GM18517 (cell line): ENCODE measurements at regions not wholly inside any gene's neighbourhood (a gene's known extent, or its start where the extent isn't known, plus 50 kb on each side); places are given as distances from the start of the nearest gene placed in this dataset.
"Not testable (repeated sequence)": the region's sequence is repeated elsewhere in the genome, so short reads cannot be mapped to it uniquely, and the experiment has no call there.

Experiments used
- ATAC-seq: cut with Tn5 transposase; IDR thresholded peaks from one replicate; pipeline ENCODE4 v1.9.1; 2021; ENCODE audit warnings: mild to moderate bottlenecking, moderate library complexity; ENCODE audit not compliant: unreplicated experiment

DNA sequence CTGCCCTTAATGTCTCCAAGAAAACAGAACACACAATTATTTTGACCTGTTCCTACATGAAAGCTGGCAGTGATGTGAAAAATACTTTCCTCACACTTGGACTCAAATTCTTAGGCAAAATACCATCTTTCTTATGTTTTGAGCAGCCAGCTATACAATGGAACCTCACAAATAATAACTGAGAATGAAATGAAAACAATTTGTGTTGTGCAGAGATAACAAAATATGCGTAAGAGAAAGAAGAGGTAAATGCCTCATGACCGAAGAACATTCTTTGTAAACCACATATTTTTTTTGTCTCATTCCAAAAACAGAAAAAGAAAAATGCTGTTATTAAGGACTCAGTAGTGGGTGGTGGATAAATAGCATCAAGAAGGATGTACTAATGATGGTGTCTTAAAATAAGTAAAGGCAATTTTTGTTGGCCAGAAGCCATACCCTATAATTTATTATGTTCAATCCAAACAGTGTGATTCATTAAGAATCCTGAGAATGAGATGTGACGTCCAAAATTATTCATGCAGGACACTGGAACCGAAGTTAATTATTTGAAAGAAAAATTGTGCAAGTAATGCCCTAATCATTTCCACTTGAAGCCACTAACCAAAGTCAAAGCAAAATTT lies 193.0 kb upstream of the NETO1 start:
- ATAC-seq: no peak

DNA sequence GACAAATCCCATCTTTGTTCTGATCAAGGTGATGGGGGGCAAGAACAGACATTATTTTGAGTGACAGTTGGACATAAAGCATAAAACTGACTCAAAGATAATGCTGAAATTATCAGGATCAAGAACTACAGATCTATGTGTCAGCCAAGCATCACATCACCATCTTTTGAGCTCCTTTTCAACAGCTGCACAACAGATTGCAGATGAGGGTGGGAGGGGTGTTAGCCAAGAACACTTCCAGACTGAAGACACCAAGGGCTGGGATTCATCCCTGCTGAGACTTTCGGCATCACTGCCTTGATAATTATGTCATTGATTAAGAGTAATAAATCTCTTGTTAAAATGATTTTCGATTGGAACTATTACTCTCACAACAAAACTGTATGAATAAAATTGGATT lies 191.5 kb upstream of the NETO1 start:
- no peak for ATAC-seq

DNA sequence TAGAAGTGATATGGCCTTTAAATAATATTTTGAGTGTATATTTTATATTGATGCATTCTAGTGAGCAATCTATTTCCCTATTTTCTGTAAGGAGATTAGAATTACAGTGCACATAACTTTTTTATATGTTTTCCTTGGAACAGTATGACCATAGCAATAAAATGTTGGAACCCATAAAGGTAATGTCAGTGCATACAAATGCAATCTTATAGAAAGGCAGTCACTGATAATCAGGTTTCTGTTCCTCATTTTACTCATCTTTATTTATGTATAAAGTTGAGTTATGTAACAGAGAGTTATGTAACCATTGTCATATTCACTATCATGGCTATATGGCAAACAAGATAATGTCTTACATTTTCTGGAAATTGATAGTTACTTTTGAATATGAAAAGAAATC lies 179.9 kb upstream of the NETO1 start:
- no peak for ATAC-seq

DNA sequence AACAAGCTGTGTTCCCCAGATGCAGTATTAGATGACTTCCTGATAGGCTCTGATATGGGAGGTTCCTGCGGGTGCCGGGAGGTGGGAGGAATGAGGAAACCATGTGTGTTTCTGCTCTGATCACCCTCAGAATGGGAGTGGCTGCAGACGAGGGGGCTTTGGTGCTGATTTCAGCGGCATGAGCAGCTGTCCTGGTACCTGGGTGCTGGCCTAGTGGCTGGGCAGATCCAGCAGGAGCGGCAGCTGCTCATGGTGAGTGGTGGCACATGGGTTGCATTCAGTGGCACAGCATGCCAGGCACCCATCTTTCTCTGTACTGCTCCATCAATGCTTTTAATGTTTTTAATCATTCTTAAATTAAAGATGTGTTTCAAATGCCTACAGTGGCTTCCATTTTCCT lies 177.2 kb upstream of the NETO1 start:
- no peak for ATAC-seq

DNA sequence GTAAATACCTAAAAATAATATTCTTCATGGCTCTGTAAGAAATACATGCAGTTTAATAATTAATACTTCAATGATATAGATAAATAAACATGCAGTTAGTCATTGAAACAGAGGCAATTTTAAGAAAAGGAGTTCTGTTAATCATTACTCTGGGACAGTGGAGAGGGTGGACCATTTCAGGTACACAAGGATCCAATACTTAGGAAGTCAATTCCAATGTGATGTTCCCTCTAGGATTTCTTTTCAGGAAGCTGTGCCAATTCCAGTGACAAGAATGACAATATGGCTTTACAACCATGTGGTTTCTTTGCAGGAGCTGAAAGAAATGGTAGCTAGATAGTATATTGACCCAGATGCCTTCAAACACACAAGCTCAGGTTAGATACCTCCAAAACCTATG lies 175.8 kb upstream of the NETO1 start:
- ATAC-seq: no peak

DNA sequence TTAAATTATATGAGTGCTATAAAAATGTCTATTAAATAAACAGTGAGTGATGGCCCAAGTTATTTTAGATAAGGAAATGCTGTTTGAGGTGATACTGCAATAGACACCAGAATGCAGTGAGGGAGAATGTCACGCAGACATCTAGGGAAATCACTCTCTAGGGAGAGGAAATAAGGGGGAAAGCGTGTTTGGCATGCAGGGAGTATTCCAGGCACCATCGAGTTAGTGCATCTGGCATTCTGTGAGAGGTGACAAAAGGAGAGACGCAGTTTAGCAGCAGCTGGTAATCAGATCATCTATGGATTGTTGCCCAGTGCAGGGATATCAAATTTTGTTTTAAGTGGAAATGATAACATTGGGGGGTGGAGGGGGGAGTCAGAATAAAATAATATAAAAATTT lies 175.4 kb upstream of the NETO1 start:
- no peak for ATAC-seq

DNA sequence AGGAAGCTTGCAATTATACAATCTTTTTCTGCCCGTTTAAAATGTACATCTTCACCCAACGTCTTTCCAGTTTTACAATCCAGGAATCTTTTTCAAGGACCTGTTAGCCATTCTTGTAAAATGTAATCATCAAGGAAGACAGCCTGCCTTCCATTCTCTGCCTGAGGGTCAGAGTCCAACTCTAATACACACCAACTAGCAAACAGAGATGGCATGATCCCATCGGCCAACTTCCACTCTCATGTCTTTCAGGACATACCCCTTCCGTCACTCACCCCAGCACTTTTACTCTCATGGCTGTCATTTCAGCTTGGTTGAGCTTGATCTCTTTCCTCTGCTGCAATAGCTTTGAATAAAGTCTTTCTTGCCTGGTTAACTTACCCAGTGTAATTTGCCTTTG lies 172.5 kb upstream of the NETO1 start:
- ATAC-seq: no peak

DNA sequence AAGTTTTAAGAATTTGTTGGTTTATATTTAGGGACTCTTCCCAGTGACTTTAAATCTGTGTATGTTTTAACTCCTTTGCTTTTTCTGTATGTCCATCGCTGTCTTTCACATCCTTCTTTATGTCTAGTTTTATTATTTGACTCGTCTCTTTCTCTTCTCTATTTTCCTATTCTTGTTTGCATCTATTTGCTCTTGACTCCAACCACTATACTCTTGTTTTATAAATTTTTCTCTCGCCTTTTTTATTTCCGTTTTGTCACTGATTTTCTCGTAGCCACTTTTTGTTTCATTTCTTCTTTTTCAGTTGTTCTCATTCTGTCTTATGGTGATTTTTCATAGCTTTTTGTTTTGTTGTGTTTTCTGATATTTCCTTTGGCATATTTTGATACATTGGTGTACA lies 170.5 kb upstream of the NETO1 start:
- no peak for ATAC-seq

DNA sequence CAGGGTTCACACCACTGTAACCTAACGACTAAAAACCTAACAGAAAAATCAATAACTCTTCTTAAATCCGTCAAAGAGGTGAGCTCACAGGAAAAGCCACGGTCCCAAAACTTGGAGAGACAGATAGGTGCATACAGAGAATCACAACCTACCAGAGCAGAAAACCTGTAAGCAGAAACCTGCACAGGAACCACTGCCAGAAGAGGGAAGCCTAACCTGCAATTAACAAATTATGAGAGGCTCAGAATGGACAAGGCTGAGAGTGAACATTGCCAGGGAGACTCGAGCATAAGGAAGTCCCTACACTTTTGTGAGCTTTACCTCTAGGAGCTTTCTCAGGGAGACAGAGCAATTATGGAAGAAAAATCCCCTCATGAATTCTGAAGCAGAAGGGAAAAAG lies 156.2 kb upstream of the NETO1 start:
- no peak for ATAC-seq

DNA sequence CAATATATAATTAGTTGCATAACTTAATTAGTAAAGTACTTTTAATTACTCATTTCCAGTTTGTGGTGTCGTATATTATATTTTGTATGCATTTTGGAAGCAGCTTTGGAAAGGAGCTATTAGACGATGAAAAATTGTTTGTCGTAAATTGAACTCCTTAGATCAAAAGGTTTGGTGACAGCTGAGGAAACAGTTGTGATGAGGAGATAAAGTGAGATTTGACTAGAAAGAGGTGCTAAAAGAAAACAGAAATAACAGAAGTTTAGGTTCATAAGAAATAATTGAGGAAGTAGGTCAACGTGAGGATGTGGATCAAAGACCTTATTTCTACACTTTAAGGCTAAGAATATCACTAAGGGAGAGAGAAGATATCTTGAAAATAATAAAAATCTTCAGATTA lies 141.9 kb upstream of the NETO1 start:
- ATAC-seq: no peak

DNA sequence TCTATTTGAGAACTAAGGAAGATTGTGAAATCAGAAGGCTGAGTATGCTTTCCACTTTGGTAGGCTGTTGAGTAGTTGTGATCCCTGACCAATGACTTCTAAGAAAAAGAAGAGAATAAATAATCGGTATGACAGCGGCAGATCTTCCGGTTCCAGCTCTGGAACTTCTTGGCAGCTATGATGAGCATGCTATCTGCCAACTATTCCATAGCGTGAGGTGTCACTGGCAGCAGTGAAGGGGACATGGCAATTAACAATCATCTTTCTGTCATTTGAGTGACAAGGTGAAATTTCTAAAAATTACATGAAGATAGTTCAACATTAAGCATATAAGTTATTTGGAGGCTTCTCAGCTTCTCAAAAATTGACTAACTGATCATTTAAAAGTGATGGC lies 140.1 kb upstream of the NETO1 start:
- no peak for ATAC-seq

DNA sequence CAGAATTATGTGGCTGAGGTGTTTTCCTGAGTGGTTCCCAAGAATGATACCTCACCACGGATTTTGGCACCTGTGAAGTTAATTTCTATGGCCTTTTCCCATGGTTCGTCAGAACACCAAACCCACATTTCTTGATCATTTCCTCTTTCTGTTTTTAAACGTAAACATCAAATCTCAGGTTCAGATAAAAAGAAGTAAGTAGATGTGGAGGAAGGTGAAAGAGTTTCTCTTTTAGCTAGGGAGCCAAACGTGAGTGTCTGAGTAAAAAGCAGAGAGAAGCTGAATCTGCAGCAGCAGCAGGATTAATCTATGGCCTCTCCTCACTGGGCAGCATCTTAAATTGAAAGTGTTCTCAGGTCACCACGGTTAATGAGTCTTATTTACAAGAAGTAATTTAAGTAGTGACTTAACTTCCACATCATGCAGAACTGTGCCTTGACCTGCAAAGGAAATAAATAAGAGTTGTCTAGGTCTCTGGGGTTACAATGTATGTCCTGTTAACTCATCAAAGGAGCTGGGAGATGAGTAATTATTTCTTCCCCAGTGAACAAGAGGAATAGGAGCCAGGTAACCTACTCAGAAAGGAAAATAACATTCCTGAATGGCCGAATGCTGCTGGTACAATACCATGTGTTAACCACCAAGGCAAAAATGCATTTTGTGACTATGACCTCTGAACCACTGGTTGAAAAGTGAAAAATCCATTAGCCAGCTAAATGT lies 139.6 kb upstream of the NETO1 start:
- ATAC-seq: no peak

DNA sequence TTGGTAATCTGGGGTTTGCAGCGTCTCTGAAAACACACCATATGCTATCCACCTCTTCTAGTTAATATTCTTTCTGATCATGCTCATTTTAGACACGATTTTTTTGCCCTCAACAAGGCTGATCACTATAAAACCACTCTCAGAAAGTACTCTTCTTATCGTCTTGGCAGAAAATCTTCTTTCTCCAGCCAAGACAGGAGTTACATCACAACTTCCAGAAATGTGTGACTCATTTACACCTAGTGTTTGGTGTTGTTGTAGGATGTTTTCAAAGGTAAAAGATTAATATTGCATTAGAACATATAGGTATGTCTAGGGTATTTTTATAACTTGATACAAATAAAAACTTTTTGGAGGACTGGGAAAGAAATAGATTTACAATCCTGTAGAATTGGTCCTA lies 138.5 kb upstream of the NETO1 start:
- no peak for ATAC-seq

DNA sequence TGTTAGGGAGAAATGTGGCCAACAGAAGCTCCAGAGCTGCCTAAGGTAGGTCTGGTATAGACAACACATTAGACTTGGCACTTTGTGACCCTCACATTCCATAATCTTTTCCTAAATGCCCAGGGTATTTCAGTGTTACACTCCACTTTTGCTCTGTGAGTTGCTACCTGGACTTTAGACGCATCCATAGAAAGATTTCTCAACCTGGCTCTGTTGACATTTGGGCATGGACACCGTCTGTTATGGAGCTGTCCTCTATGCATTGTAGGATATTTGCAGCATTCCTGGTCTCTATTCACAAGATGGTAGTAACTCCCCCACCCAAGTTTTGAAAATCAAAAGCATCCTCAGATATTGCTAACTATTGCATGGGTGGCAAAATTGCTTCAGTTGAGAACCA lies 136.5 kb upstream of the NETO1 start:
- ATAC-seq: no peak

DNA sequence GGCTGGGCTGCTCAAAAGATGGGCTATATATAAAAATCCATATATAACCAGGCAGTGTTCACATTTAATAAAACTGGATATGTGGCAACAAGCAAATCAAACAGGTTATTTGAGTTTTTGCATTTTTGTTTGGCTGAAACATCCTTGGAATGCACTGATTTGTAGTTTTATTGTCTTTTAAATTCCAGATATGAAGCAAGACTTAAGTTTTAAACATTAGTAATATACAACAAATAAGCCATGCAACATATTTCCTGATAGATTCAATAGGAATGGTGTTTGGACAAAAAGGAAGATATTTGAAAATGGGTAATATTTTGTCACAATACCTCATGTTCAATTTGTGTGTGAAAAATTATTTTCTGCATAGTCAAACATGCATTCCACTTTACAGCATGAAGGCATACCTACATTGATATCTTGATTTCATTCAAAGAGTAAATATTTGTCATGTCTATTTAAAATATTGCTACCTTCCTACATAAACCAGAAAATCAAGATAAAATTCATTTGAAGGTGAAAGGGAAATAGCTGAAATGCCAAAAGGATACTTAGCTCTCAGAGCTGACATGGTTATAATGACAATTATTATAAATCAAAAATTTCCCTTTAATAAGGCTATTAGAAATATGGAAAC lies 132.3 kb upstream of the NETO1 start:
- ATAC-seq: no peak

DNA sequence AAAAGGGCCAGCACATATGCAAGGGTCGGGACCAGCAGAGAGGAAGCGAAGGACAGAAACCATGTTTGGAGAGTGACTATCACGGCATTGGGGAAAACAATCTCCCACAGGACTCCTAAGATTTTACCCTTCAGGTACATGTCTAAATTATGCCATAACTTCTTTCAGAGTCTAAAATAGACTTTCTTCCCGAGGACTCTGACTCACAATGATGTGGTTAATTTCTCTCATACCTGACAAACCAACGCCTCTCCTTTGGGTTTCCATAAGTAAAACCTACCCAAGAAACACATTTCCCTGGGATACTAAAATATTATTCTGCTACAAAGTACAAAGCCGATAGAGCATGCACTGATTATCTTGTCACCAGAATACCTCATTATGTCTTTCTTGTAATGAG lies 127.8 kb upstream of the NETO1 start:
- ATAC-seq: no peak

DNA sequence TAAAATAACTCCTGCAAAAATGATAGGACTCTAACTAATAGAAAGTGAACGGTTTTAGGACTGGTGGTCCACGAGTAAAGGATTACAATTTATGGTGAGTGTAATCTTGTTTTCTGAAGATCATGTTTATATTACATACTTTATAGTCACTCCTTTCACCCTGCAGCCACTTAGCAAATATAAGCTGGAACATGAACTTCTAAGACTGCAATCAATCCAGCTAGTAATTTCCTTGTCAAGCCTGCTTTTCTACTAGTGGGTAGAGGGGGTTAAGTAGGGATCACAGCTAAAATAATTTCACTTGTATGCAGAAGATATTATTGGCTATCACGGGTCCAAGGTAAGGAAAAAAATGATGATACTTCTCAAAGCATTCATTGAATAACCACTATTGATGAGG lies 125.5 kb upstream of the NETO1 start:
- ATAC-seq: no peak

DNA sequence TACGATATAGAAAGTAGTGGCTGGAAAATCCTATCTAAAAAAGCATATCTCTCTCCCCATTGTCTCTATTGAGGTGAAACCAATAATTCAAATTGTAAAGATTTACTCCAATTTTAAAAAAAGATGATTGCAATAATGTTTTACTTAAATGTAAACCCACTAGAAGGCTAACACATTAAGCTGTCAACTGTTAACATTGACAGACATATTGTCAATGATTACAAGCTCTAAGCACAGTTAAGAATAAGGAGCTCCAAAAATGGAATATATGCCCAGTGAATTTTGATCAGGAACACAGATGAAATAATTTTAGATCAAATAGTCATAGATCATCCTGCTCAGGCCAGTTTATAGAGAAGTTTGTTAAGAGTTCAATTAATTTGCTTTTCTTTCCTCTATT lies 123.6 kb upstream of the NETO1 start:
- ATAC-seq: no peak

DNA sequence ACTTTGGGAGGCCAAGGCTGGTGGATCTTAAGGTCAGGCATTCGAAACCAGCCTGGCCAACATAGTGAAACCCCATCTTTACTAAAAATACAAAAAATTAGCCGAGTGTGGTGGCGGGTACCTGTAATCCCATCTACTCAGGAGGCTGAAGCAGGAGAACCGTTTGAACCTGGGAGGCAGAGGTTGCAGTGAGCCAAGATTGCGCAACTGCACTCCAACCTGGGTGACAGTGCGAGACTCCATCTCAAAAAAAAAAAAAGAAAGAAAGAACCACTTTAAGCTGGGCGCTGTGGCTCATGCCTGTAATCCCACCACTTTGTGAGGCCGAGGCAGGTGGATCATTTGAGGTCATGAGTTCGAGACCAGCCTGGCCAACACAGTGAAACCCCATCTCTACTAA lies 119.8 kb upstream of the NETO1 start:
- ATAC-seq: not testable (repeated sequence)

DNA sequence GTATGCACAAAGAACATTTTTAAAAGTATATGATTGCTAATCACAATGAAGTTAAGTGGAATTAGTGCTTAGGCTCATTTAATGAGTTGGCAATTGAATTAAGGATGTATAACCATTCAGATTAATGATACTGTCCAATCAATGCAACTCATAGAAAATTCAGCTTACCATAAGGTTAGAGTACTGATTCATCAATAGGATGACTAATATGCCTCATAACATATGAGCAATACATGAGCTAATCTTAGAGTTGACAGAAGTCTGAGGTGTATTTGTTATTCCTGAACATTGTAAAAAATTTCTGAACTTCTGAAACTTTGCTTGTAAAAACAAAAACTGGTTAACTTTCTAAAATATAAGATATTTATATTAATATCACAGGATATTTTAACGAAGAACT lies 118.3 kb upstream of the NETO1 start:
- no peak for ATAC-seq

DNA sequence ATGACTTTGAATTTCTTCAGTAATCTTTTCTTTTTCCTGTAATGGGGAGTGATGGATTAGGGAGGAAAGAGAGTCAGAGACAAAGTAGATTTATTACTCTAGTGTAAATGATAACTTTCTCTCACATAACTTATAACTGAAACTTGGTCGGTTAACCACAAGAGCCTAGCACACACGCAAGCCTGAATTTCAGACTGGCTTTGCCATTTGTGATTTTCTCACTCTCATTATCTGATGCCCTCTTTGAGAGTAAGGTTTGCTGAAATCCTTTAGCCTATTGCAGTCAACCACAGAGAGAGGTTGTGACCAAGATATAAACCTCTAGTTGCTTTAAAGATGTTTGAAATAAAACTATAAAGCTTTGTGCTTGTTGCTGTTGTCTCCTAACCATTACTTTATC lies 117.9 kb upstream of the NETO1 start:
- ATAC-seq: no peak

DNA sequence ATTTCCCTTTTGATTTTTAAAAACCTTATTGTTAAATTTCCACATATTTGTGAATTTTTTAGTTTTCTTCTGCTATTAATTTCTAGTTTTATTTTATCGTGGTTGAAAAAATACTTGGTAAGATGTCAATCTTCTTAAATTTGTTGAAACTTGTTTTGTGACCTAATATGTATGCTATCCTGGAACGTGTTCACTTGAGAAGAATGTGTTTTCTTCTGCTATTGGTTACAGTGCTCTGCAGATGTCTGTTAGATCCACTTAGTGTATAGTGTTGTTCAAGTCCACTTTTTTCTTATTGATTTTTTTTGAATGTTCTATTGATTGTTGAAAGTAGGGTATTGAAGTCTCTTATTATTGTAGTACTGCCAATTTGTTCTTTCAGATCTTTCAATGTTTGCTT lies 116.5 kb upstream of the NETO1 start:
- ATAC-seq: no peak

DNA sequence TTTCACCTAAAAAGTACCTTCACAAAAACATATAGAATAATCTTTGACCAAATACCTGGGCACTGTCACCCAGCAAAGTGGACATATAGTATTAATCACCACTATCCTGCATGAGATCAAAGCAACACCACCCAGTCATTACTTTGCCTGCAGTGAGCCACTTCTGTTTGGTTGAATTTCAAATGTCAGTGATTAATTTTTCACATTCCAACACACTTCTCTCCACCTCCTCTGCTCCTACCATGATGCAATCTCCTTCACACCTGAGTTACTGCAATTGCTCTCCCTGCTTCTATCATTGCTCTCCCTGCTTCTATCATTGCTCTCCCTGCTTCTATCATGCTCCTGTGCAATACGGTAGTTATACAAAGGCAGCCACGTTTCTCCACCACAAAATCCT lies 106.1 kb upstream of the NETO1 start:
- no peak for ATAC-seq
